Subcutaneous abdominal adipose tissue (tissue), 5 donors: ENCODE measurements at regions not wholly inside any gene's neighbourhood (a gene's known extent, or its start where the extent isn't known, plus 50 kb on each side); places are given as distances from the start of the nearest gene placed in this dataset.
"Not testable (repeated sequence)": the region's sequence is repeated elsewhere in the genome, so short reads cannot be mapped to it uniquely, and the experiment has no call there.

Source experiments
- H3K27ac ChIP-seq: one replicate; pipeline ENCODE4 v1.7.0; 2013; ENCODE audit warnings: low read depth, mild to moderate bottlenecking, inconsistent platforms, low read length, moderate library complexity
- H3K27me3 ChIP-seq, 5 donors: one replicate each; pipeline ENCODE4 v1.7.0; 2013; ENCODE audit warnings: low read length in 5 of 5, inconsistent platforms in 1 of 5; ENCODE audit not compliant: control insufficient read depth in 5 of 5, insufficient read depth in 4 of 5
- H3K36me3 ChIP-seq, 5 donors: one replicate each; pipeline ENCODE4 v1.7.0; 2013; ENCODE audit warnings: low read length in 5 of 5; ENCODE audit not compliant: control insufficient read depth in 5 of 5, insufficient read depth in 5 of 5
- H3K4me1 ChIP-seq, 5 donors: one replicate each; pipeline ENCODE4 v1.7.0; 2013; ENCODE audit warnings: low read length in 5 of 5, mild to moderate bottlenecking in 3 of 5, moderate library complexity in 1 of 5; ENCODE audit not compliant: control insufficient read depth in 5 of 5, insufficient read depth in 5 of 5
- H3K4me3 ChIP-seq, 5 donors: one replicate each; pipeline ENCODE4 v1.7.0; 2013; ENCODE audit warnings: low read length in 5 of 5, low read depth in 1 of 5
- H3K9ac ChIP-seq, 5 donors: one replicate each; pipeline ENCODE4 v1.7.0; 2013; ENCODE audit warnings: low read length in 5 of 5, mild to moderate bottlenecking in 4 of 5, moderate library complexity in 3 of 5
- H3K9me3 ChIP-seq, 5 donors: one replicate each; pipeline ENCODE4 v1.7.0; 2013; ENCODE audit warnings: low read length in 5 of 5; ENCODE audit not compliant: control insufficient read depth in 5 of 5
- donor health status: healthy.
- donor health status: healthy.
- donor health status: healthy.
- donor health status: healthy.
- donor health status: healthy.

- H3K27me3 ChIP-seq, result no peaks in the 10 kb centered on the region
- no peaks in the 10 kb centered on the region for H3K36me3 ChIP-seq
- no peaks in the 10 kb centered on the region for H3K4me1 ChIP-seq
- H3K4me3 ChIP-seq, result no peak overlapping the region
- no peaks in the 10 kb centered on the region for H3K9me3 ChIP-seq
- no peak overlapping the region for H3K9ac ChIP-seq
- H3K27ac ChIP-seq, result no peak overlapping the region
Measured at GRCh38 chr12:84397263-84397662, 515.3 kb downstream of the SLC6A15 start.

- not testable (repeated sequence) for H3K4me3 ChIP-seq, H3K4me1 ChIP-seq, H3K9ac ChIP-seq, H3K9me3 ChIP-seq, H3K27ac ChIP-seq, H3K36me3 ChIP-seq, H3K27me3 ChIP-seq
Measured at GRCh38 chr12:84391176-84391575, 521.4 kb downstream of the SLC6A15 start.

- Histone ChIP-seq H3K9me3 (peaks cover 0 to 9% (median 6%) of the 10 kb centered on the region in 5 donors), H3K27me3 (no peaks in the 10 kb centered on the region), H3K4me3 (no peak overlapping the region), H3K27ac (no peak overlapping the region), H3K4me1 (no peaks in the 10 kb centered on the region), H3K9ac (no peak overlapping the region), H3K36me3 (no peaks in the 10 kb centered on the region)
Measured at GRCh38 chr12:84384384-84384783, 528.2 kb downstream of the SLC6A15 start.

- not testable (repeated sequence) for H3K36me3 ChIP-seq, H3K4me3 ChIP-seq, H3K27ac ChIP-seq, H3K27me3 ChIP-seq, H3K9ac ChIP-seq, H3K4me1 ChIP-seq, H3K9me3 ChIP-seq
Measured at GRCh38 chr12:84382486-84382885, 530.1 kb downstream of the SLC6A15 start.

GRCh38 chr12:84376320-84376719 lies 536.3 kb downstream of the SLC6A15 start:
- H3K27me3 ChIP-seq, result no peaks in the 10 kb centered on the region
- H3K36me3 ChIP-seq, result no peaks in the 10 kb centered on the region
- no peaks in the 10 kb centered on the region for H3K9me3 ChIP-seq
- H3K4me3 ChIP-seq, result no peak overlapping the region
- H3K4me1 ChIP-seq, result no peaks in the 10 kb centered on the region
- H3K27ac ChIP-seq, result no peak overlapping the region
- no peak overlapping the region for H3K9ac ChIP-seq

- no peak overlapping the region for H3K4me3 ChIP-seq
- no peaks in the 10 kb centered on the region for H3K9me3 ChIP-seq
- H3K36me3 ChIP-seq, result no peaks in the 10 kb centered on the region
- H3K4me1 ChIP-seq, result no peaks in the 10 kb centered on the region
- H3K9ac ChIP-seq, result no peak overlapping the region
- no peaks in the 10 kb centered on the region for H3K27me3 ChIP-seq
- H3K27ac ChIP-seq, result no peak overlapping the region
Measured at GRCh38 chr12:84375449-84376170, 537.0 kb downstream of the SLC6A15 start.

- Histone ChIP-seq H3K4me1 (peaks cover 0 to 2% (median 0%) of the 10 kb centered on the region in 5 donors), H3K27ac (no peak overlapping the region), H3K9ac (no peak overlapping the region), H3K9me3 (peaks cover 0 to 3% (median 0%) of the 10 kb centered on the region in 5 donors), H3K27me3 (no peaks in the 10 kb centered on the region), H3K36me3 (no peaks in the 10 kb centered on the region), H3K4me3 (no peak overlapping the region)
Measured at GRCh38 chr12:84362552-84362897, 550.1 kb downstream of the SLC6A15 start.

GRCh38 chr12:84361651-84362551 lies 550.7 kb downstream of the SLC6A15 start:
- Histone ChIP-seq H3K27ac (no peak overlapping the region), H3K27me3 (no peaks in the 10 kb centered on the region), H3K36me3 (no peaks in the 10 kb centered on the region), H3K4me1 (peaks cover 0 to 2% (median 0%) of the 10 kb centered on the region in 5 donors), H3K9ac (no peak overlapping the region), H3K9me3 (peaks cover 0 to 3% (median 0%) of the 10 kb centered on the region in 5 donors), H3K4me3 (no peak overlapping the region)

GRCh38 chr12:84357314-84357713 lies 555.3 kb downstream of the SLC6A15 start:
- H3K36me3 ChIP-seq, result no peaks in the 10 kb centered on the region
- H3K27me3 ChIP-seq, result no peaks in the 10 kb centered on the region
- H3K27ac ChIP-seq, result no peak overlapping the region
- H3K4me3 ChIP-seq, result no peak overlapping the region
- H3K9me3 ChIP-seq, result peaks cover 0 to 3% (median 0%) of the 10 kb centered on the region in 5 donors
- H3K4me1 ChIP-seq, result no peaks in the 10 kb centered on the region
- no peak overlapping the region for H3K9ac ChIP-seq

GRCh38 chr12:84356224-84356623 lies 556.4 kb downstream of the SLC6A15 start:
- Histone ChIP-seq H3K9me3 (peaks cover 0 to 2% (median 0%) of the 10 kb centered on the region in 5 donors), H3K4me3 (no peak overlapping the region), H3K27ac (no peak overlapping the region), H3K27me3 (no peaks in the 10 kb centered on the region), H3K9ac (no peak overlapping the region), H3K36me3 (no peaks in the 10 kb centered on the region), H3K4me1 (no peaks in the 10 kb centered on the region)
